Naive B cell (primary cell): ENCODE measurements at regions not wholly inside any gene's neighbourhood (a gene's known extent, or its start where the extent isn't known, plus 50 kb on each side); places are given as distances from the start of the nearest gene placed in this dataset.
A peak's percentile ranks its signal among the peaks of the same experiment; 100 is the strongest.

Experiments used
- ATAC-seq, 2 donors: fragments of 150-1000 bp; cut with Tn5 transposase; 2 replicates each; pipeline ENCODE4 v1.10.0; 2021; ENCODE audit warnings: low read depth in 2 of 2, mild to moderate bottlenecking in 2 of 2, moderate library complexity in 2 of 2
- DNase-seq: peaks from one replicate; pipeline ENCODE4 v3.0.0; 2022
- H3K27ac Mint-ChIP-seq, 6 donors: one replicate each; pipeline ENCODE4 v1.8.0; 2020 to 2022; ENCODE audit warnings: mild to moderate bottlenecking in 6 of 6, mixed read lengths in 6 of 6, moderate library complexity in 5 of 6, inconsistent platforms in 2 of 6
- H3K27me3 Mint-ChIP-seq, 3 donors: one replicate each; pipeline ENCODE4 v1.8.0; 2021 to 2022; ENCODE audit warnings: mixed read lengths in 3 of 3, mild to moderate bottlenecking in 1 of 3
- H3K36me3 Mint-ChIP-seq, 2 donors: one replicate each; pipeline ENCODE4 v1.8.0; 2020 to 2022; ENCODE audit warnings: mixed read lengths in 2 of 2, inconsistent platforms in 1 of 2, mild to moderate bottlenecking in 1 of 2
- H3K4me1 Mint-ChIP-seq, 3 donors: one replicate each; pipeline ENCODE4 v1.8.0; 2020 to 2022; ENCODE audit warnings: mixed read lengths in 3 of 3, inconsistent platforms in 1 of 3, mild to moderate bottlenecking in 1 of 3, moderate library complexity in 1 of 3
- H3K4me3 Mint-ChIP-seq, 8 donors: one replicate each; pipeline ENCODE4 v1.8.0; 2020 to 2022; ENCODE audit warnings: mild to moderate bottlenecking in 8 of 8, mixed read lengths in 8 of 8, moderate library complexity in 8 of 8, inconsistent platforms in 2 of 8
- H3K9me3 Mint-ChIP-seq, 7 donors: one replicate each; pipeline ENCODE4 v1.8.0; 2020 to 2022; ENCODE audit warnings: mixed read lengths in 7 of 7, mild to moderate bottlenecking in 5 of 7, inconsistent platforms in 2 of 7, moderate library complexity in 1 of 7

DNA sequence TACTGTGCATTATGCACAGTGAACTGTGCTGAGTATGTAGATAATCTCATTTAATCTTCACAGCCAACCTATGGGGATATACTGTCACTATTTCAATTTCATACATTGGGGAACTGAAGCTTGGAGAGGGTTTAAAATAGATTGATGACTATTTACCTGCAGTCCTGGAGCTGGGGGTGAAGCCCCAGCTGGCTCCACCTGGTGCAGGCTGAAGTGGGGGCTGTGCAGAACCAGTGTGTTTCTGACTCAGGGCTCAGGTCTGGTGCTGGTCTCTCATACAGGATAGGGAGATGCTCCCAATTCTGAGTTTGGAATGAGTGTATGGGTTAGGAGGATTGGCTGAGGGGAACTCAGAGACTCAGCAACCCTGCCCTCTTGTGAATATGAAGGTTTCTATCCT, 176.1 kb upstream of the CEP162 start:
- peaks cover 0 to 3% (median 0%) of the 10 kb centered on the region in 7 donors for H3K9me3 Mint-ChIP-seq
- H3K4me3 Mint-ChIP-seq = no peak overlapping the region
- H3K4me1 Mint-ChIP-seq = no peaks in the 10 kb centered on the region
- H3K27ac Mint-ChIP-seq = no peak overlapping the region
- no peak for DNase-seq
- no peaks in the 10 kb centered on the region for H3K36me3 Mint-ChIP-seq
- ATAC-seq = no peak
- H3K27me3 Mint-ChIP-seq = no peaks in the 10 kb centered on the region

DNA sequence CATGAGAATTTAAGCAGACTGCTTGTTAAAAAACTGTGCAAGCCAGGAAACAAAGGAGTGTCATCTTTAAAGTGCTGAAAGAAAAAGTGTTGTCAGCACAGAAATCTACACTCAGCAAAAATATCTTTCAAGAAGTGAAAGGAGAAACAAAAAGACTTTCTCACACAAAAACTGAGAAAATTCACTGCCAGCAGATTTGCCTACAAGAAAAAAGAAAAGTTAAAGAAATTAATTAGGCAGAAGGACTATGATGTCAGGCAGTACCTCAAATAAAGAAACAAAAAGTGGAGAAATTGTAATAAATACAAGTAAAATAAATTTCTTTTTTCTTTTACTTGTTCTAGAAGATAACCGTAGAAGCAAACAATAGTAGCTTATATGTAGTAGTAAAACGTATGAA, 171.6 kb upstream of the CEP162 start:
- H3K27ac Mint-ChIP-seq = no peak overlapping the region
- H3K36me3 Mint-ChIP-seq = no peaks in the 10 kb centered on the region
- DNase-seq (no peak), ATAC-seq (no peak)
- H3K4me3 Mint-ChIP-seq = no peak overlapping the region
- peaks cover 0 to 5% (median 0%) of the 10 kb centered on the region in 7 donors for H3K9me3 Mint-ChIP-seq
- H3K27me3 Mint-ChIP-seq = peaks cover 0 to 4% (median 0%) of the 10 kb centered on the region in 3 donors
- H3K4me1 Mint-ChIP-seq = no peaks in the 10 kb centered on the region

- no peak overlapping the region for H3K27ac Mint-ChIP-seq
- no peaks in the 10 kb centered on the region for H3K36me3 Mint-ChIP-seq
- H3K4me1 Mint-ChIP-seq = no peaks in the 10 kb centered on the region
- no peak overlapping the region for H3K4me3 Mint-ChIP-seq
- DNase-seq = no peak
- H3K27me3 Mint-ChIP-seq = peaks cover 0 to 4% (median 0%) of the 10 kb centered on the region in 3 donors
- H3K9me3 Mint-ChIP-seq = peaks cover 0 to 17% (median 2%) of the 10 kb centered on the region in 7 donors
- no peak for ATAC-seq
Observed at GRCh38 chr6:84392261-84392660, 164.8 kb upstream of the CEP162 start.

- Mint-ChIP-seq H3K36me3 (no peaks in the 10 kb centered on the region), H3K4me1 (no peaks in the 10 kb centered on the region), H3K27ac (no peak overlapping the region), H3K27me3 (no peaks in the 10 kb centered on the region), H3K9me3 (peaks cover 1 to 21% (median 5%) of the 10 kb centered on the region in 7 donors), H3K4me3 (no peak overlapping the region)
- DNase-seq (no peak), ATAC-seq (no peak)
Observed at GRCh38 chr6:84390851-84391250, 163.4 kb upstream of the CEP162 start.

DNA sequence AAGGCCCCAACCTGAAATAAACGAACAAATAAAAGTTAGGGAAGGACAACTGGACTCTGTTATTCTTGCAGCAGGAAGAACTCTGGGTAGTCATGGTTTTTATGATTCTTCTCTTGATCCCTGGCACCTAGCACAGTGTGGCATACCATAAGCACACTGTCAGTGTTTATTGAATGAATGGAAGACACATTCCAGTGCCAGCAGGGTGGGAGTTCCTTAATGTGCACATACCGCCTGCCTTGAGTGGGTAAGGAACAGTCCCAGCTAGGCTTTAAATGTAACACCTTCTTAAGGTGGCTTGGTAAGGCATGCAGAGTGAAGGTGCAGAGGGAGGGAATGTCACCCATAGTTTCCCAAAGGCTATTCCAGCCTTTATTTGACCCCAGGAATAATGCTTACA, 162.9 kb upstream of the CEP162 start:
- H3K36me3 Mint-ChIP-seq = no peaks in the 10 kb centered on the region

GRCh38 chr6:84379142-84379541, 151.7 kb upstream of the CEP162 start:
- H3K4me3 Mint-ChIP-seq = no peak overlapping the region
- DNase-seq = no peak
- H3K27ac Mint-ChIP-seq = no peak overlapping the region
- H3K27me3 Mint-ChIP-seq = no peaks in the 10 kb centered on the region
- ATAC-seq = no peak
- no peaks in the 10 kb centered on the region for H3K4me1 Mint-ChIP-seq
- no peaks in the 10 kb centered on the region for H3K36me3 Mint-ChIP-seq
- H3K9me3 Mint-ChIP-seq = peaks cover 0 to 15% (median 6%) of the 10 kb centered on the region in 7 donors

More for the DNA sequence above, 162.9 kb upstream of the CEP162 start:
- Mint-ChIP-seq H3K4me1 (no peaks in the 10 kb centered on the region), H3K27me3 (no peaks in the 10 kb centered on the region), H3K27ac (no peak overlapping the region), H3K4me3 (no peak overlapping the region), H3K9me3 (peaks cover 1 to 21% (median 8%) of the 10 kb centered on the region in 7 donors)
- DNase-seq = no peak
- ATAC-seq = no peak

GRCh38 chr6:84372290-84372689, 144.8 kb upstream of the CEP162 start:
- Mint-ChIP-seq H3K4me1 (peaks cover 0 to 4% (median 0%) of the 10 kb centered on the region in 3 donors), H3K27me3 (no peaks in the 10 kb centered on the region), H3K36me3 (no peaks in the 10 kb centered on the region), H3K27ac (no peak overlapping the region), H3K9me3 (peaks cover 0 to 15% (median 5%) of the 10 kb centered on the region in 7 donors), H3K4me3 (no peak overlapping the region)
- DNase-seq (no peak), ATAC-seq (no peak)

DNA sequence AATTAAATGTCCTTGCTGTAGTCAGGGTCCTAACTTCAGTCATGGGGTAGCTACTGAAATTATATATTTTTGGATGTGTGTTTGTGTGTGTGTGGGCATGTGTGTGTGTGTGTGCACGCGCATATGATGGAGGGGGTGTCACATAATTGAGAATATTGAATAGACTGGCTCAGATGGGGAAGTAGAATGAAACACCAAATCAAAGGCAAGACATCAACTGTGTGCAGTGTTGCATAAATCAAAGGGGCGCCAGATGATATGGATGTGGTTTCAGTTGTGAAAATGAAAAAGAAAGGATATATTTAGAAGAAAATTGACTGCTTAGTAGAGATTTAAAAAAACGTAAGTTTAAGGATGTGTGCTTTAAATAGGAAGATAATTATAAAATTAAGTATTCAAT, 144.2 kb upstream of the CEP162 start:
- ATAC-seq = no peak
- H3K9me3 Mint-ChIP-seq = peaks cover 0 to 12% (median 5%) of the 10 kb centered on the region in 7 donors
- no peak overlapping the region for H3K4me3 Mint-ChIP-seq
- H3K27ac Mint-ChIP-seq = no peak overlapping the region
- H3K4me1 Mint-ChIP-seq = peaks cover 0 to 4% (median 0%) of the 10 kb centered on the region in 3 donors
- H3K36me3 Mint-ChIP-seq = no peaks in the 10 kb centered on the region
- no peaks in the 10 kb centered on the region for H3K27me3 Mint-ChIP-seq
- DNase-seq = no peak

DNA sequence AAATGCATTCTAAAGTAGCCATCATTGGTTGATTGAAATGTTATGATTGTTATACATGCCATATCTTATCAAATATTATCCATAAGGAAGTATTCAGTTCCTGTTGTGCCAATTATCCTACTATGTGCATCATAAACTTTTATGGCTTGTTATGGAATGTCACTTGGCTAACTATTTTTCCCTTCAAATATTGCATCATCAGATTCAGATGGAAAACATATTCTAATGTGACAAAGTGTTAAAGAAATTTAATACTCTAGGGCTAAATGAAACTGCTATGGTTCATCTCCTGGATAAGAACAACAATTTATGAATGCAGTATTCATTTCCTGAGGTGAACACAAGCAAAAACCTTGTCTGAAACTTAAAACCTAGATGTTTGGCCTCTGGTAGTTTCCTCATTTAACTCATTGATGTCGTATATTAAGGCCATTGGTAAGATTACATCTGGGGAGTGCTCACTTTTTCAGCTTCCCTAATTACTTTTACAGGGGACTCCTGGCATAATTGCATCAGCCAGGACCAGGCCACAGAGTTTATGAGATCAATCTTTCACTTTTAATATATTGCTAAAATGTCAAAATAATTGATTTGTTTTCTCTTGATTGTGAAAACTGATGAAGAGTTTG, 134.9 kb upstream of the CEP162 start:
- Mint-ChIP-seq H3K36me3 (no peaks in the 10 kb centered on the region), H3K9me3 (peaks cover 0 to 7% (median 0%) of the 10 kb centered on the region in 7 donors), H3K4me3 (no peak overlapping the region), H3K27me3 (no peaks in the 10 kb centered on the region), H3K4me1 (no peaks in the 10 kb centered on the region), H3K27ac (no peak overlapping the region)
- ATAC-seq = no peak
- no peak for DNase-seq

GRCh38 chr6:84361372-84362192, 134.1 kb upstream of the CEP162 start:
- no peak for DNase-seq
- Mint-ChIP-seq H3K27me3 (no peaks in the 10 kb centered on the region), H3K4me1 (no peaks in the 10 kb centered on the region), H3K36me3 (no peaks in the 10 kb centered on the region), H3K9me3 (peaks cover 0 to 7% (median 0%) of the 10 kb centered on the region in 7 donors), H3K4me3 (no peak overlapping the region), H3K27ac (no peak overlapping the region)
- no peak for ATAC-seq

DNA sequence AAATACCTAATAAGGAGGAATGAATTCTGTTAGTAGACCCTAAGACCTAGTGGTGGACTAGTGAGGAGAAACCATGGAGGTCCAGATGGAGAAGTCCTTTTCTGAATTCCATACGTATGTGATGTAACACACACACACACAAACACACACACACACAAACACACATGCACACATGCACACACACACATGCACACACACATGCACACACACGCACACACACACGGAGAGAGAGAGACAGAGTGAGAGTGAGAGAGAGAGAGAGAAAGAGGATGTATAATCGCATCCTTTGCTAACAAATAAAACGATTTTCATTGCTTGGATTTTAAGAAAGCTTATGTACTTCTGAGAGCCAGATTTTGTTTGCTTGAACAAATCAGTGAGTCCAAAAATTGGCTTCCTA, 132.6 kb upstream of the CEP162 start:
- no peak for ATAC-seq
- no peak overlapping the region for H3K27ac Mint-ChIP-seq

GRCh38 chr6:84358581-84358980, 131.1 kb upstream of the CEP162 start:
- no peaks in the 10 kb centered on the region for H3K4me1 Mint-ChIP-seq
- H3K9me3 Mint-ChIP-seq = peaks cover 0 to 11% (median 2%) of the 10 kb centered on the region in 7 donors
- ATAC-seq (no peak), DNase-seq (no peak)
- H3K4me3 Mint-ChIP-seq = no peak overlapping the region
- H3K27ac Mint-ChIP-seq = no peak overlapping the region
- H3K27me3 Mint-ChIP-seq = no peaks in the 10 kb centered on the region
- H3K36me3 Mint-ChIP-seq = no peaks in the 10 kb centered on the region

More for the DNA sequence above, 132.6 kb upstream of the CEP162 start:
- H3K9me3 Mint-ChIP-seq = peaks cover 0 to 10% (median 0%) of the 10 kb centered on the region in 7 donors
- H3K4me1 Mint-ChIP-seq = no peaks in the 10 kb centered on the region
- DNase-seq = no peak
- H3K27me3 Mint-ChIP-seq = no peaks in the 10 kb centered on the region
- no peaks in the 10 kb centered on the region for H3K36me3 Mint-ChIP-seq
- no peak overlapping the region for H3K4me3 Mint-ChIP-seq

DNA sequence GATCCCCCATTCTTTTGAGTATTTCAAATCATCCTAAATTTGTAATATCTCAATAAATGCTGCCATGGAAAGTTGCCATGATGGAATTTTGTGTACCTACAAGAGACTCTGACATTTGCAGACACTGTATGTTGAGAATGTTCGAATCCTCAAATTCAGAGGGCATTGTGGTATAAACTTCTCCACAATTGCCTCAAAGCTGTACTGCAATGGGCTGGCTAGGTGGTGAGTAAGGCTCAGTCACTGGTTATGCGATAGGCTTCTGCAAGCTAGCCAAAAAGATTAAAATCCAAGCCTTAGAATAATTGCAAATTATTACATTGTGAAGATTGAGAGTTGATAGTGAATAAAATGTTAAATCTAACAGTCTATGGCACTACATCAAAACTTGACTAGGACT, 130.2 kb upstream of the CEP162 start:
- DNase-seq = no peak
- no peak for ATAC-seq
- Mint-ChIP-seq H3K27ac (no peak overlapping the region), H3K27me3 (no peaks in the 10 kb centered on the region), H3K4me1 (no peaks in the 10 kb centered on the region), H3K9me3 (peaks cover 0 to 11% (median 2%) of the 10 kb centered on the region in 7 donors), H3K36me3 (no peaks in the 10 kb centered on the region), H3K4me3 (no peak overlapping the region)

DNA sequence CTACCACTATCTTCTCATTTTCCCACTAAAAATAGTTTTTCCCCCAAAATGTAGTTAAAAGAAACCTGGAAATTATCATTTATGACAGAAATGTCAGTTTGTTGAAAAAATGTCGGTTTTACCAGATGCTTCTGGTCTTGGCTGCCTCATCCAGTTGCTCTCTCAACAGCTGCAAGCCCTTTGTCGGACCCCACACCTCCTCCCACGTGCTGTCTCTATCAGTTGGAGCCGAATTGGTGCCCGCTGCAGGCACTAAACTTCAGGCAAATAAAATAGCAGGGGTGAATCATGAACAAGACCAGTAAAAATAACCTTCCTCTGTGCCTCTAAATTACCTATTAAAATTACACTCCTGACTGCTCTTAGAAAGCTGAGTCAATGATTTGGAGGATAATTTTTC, 129.5 kb upstream of the CEP162 start:
- H3K27ac Mint-ChIP-seq = no peak overlapping the region
- no peaks in the 10 kb centered on the region for H3K4me1 Mint-ChIP-seq
- peaks cover 0 to 11% (median 2%) of the 10 kb centered on the region in 7 donors for H3K9me3 Mint-ChIP-seq
- H3K4me3 Mint-ChIP-seq = peak overlapping the region in 1 of 8 donors; percentile 78
- no peak for DNase-seq
- ATAC-seq = no peak
- no peaks in the 10 kb centered on the region for H3K27me3 Mint-ChIP-seq
- no peaks in the 10 kb centered on the region for H3K36me3 Mint-ChIP-seq
